Transverse colon (tissue), 4 donors: ENCODE measurements at regions not wholly inside any gene's neighbourhood (a gene's known extent, or its start where the extent isn't known, plus 50 kb on each side); places are given as distances from the start of the nearest gene placed in this dataset.

Source experiments
- CTCF ChIP-seq, 5 experiments: fragments of 200-600 bp in 3 of 5; fragments of 450-650 bp in 2 of 5; sonication (generic) in 3 of 5; IDR thresholded peaks; 1 replicate in 2 of 5; 2 replicates in 3 of 5; pipeline ENCODE4 v1.5.1; 2016 to 2017; ENCODE audit warnings: antibody characterized with exemption in 5 of 5, inconsistent platforms in 3 of 5, mild to moderate bottlenecking in 2 of 5, moderate library complexity in 1 of 5
- EP300 ChIP-seq: sonication (generic); formaldehyde crosslinking; IDR thresholded peaks from one replicate; pipeline ENCODE4 v1.6.1; 2017; ENCODE audit warnings: antibody characterized with exemption, low read depth
- POLR2A ChIP-seq: fragments of 450-650 bp; IDR thresholded peaks from one replicate; pipeline ENCODE4 v1.6.1; 2016; ENCODE audit warnings: antibody characterized with exemption, mild to moderate bottlenecking, moderate library complexity
- POLR2AphosphoS5 ChIP-seq, 3 donors: sonication (generic); formaldehyde crosslinking; IDR thresholded peaks; one replicate each; pipeline ENCODE4 v1.6.1; 2016; ENCODE audit warnings: antibody characterized with exemption in 3 of 3

- no peak for TF ChIP-seq POLR2A
- no peak for TF ChIP-seq EP300
- TF ChIP-seq CTCF (IDR thresholded peaks at IDR 0.05) = no peak
- TF ChIP-seq POLR2AphosphoS5 (IDR thresholded peaks at IDR 0.05) = no peak
Measured at GRCh38 chr2:147739508-147739907, 105.3 kb upstream of the ACVR2A start.
